Pancreas (tissue), 10 donors: ENCODE measurements at regions not wholly inside any gene's neighbourhood (a gene's known extent, or its start where the extent isn't known, plus 50 kb on each side); places are given as distances from the start of the nearest gene placed in this dataset.

Source experiments
- ATAC-seq, 4 donors: fragments of 200-7000 bp; cut with Tn5 transposase; one replicate each; pipeline versions ENCODE4 v1.8.0 to v1.9.1; 2020; ENCODE audit warnings: mild to moderate bottlenecking in 4 of 4, moderate library complexity in 4 of 4
- DNase-seq, 6 donors: peaks; one replicate each; pipeline ENCODE4 v3.0.0-alpha.2; 2020
- FAIRE-seq: peaks from 2 replicates; lab custom pipeline; 2012; peaks lifted over from hg19 to GRCh38; lab: Jason Lieb, UNC
- H3K27ac ChIP-seq, 4 donors: fragments of 200-600 bp; sonication (generic); 1 replicate in 3 of 4; 2 replicates in 1 of 4; pipeline versions ENCODE4 v1.5.0 to v1.8.0; 2020
- H3K27me3 ChIP-seq, 4 donors: fragments of 200-600 bp; one replicate each; pipeline ENCODE4 v1.8.0; 2021
- H3K36me3 ChIP-seq, 3 donors: fragments of 200-600 bp; sonication (generic) in 1 of 3; one replicate each; pipeline versions ENCODE4 v1.5.0 to v1.8.0; 2020 to 2021
- H3K4me1 ChIP-seq, 3 donors: fragments of 200-600 bp; one replicate each; pipeline ENCODE4 v1.8.0; 2021
- H3K4me3 ChIP-seq, 4 donors: fragments of 200-600 bp; sonication (generic) in 2 of 4; one replicate each; pipeline versions ENCODE4 v1.5.0 to v1.8.0; 2020 to 2021
- H3K9me3 ChIP-seq, 4 donors: fragments of 200-600 bp; one replicate each; pipeline ENCODE4 v1.8.0; 2021
- WGBS, 2 donors: extraction: QIAGEN DNeasy Blood & Tissue Kit; methylation state at CpG; one replicate each; pipeline ENCODE4 v1.1.7; 2013; 5-methylcytosine and 5-hydroxymethylcytosine counted together
- intact Hi-C, 3 donors: fragments of 100-400 bp; cut with DNase I; formaldehyde crosslinking; loops; one replicate each; pipeline versions ENCODE4 v1.11.1 to v1.14.2; 2022
- TF ChIP-seq, protein P1 (sequence below), 4 donors: fragments of 200-600 bp; sonication (generic) in 3 of 4; IDR thresholded peaks; one replicate each; pipeline versions ENCODE4 v1.5.0 to v1.8.0; 2021; ENCODE audit warnings: antibody characterized with exemption in 4 of 4
- donor health status: healthy with polysubstance abuse.
- donor health status: DM: no; HTN: no; CAD: no; lungs with moderate emphysema.
- donor health status: DM: no; HTN: no; CAD: no.
- donor health status: control.
- donor health status: control.
- donor health status: Bipolar disorder and iron deficiency.
- donor health status: DM: yes; HTN: yes; CAD: no.
- donor health status: DM: no; HTN: no; CAD: no.
- donor health status: DM: no; HTN: no; CAD: no.
- donor health status: DM: yes; HTN: yes; CAD: no.

DNA sequence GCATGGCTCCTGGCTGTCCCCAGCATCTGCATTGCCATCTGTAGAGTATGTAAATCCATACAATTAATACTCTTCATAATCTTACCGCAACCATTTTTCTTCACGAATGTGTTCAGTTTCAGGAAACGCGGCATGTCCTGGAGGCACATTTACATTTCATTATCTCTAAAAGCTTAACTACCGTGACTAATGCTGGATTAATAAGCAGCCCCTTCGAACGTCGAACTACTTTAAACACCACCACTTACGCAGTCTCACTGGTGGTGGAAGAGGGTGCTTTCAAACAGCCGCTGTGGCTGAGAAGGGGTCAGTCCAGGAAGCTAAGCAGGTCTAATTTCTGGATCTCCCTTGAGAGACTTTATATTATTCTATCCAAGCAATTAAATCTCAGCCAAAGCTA is 85.6 kb downstream of the C5orf15 start:
- Histone ChIP-seq H3K27ac (no peak overlapping the region), H3K4me3 (no peak overlapping the region), H3K9me3 (no peaks in the 10 kb centered on the region), H3K27me3 (no peaks in the 10 kb centered on the region), H3K4me1 (no peaks in the 10 kb centered on the region), H3K36me3 (no peaks in the 10 kb centered on the region)
- 62 to 65% methylated on average over 10 of the region's 10 CpGs for WGBS, 2 donors
- FAIRE-seq: no peak
- TF ChIP-seq, protein P1, sequence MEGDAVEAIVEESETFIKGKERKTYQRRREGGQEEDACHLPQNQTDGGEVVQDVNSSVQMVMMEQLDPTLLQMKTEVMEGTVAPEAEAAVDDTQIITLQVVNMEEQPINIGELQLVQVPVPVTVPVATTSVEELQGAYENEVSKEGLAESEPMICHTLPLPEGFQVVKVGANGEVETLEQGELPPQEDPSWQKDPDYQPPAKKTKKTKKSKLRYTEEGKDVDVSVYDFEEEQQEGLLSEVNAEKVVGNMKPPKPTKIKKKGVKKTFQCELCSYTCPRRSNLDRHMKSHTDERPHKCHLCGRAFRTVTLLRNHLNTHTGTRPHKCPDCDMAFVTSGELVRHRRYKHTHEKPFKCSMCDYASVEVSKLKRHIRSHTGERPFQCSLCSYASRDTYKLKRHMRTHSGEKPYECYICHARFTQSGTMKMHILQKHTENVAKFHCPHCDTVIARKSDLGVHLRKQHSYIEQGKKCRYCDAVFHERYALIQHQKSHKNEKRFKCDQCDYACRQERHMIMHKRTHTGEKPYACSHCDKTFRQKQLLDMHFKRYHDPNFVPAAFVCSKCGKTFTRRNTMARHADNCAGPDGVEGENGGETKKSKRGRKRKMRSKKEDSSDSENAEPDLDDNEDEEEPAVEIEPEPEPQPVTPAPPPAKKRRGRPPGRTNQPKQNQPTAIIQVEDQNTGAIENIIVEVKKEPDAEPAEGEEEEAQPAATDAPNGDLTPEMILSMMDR (IDR thresholded peaks at IDR 0.05): no peak
- ATAC-seq: no peak
- intact Hi-C loops: no loop called here
- no peak for DNase-seq

DNA sequence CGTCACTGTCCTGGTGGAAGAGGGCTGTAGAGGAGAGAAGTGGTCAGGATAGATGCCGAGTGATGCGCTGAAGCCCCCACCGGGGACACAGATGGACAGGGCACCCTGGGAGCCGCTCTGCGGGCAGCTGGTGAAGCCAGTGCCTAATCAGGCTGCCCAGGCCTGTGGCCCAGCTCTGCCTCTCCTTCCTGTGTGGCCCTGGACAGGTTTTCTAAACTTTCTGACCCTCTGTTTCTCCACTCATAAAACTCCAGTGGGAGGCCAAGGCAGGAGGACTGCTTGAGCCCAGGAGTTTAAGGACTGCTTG is 86.1 kb downstream of the C5orf15 start:
- H3K27ac ChIP-seq: no peak overlapping the region
- no peak overlapping the region for H3K4me3 ChIP-seq
- no peak for ATAC-seq
- FAIRE-seq: no peak
- WGBS, 2 donors: 80 to 85% methylated on average over 6 of the region's 6 CpGs
- no peaks in the 10 kb centered on the region for H3K9me3 ChIP-seq
- DNase-seq: no peak
- no peaks in the 10 kb centered on the region for H3K4me1 ChIP-seq
- intact Hi-C loops: no loop called here
- TF ChIP-seq, protein P1 (IDR thresholded peaks at IDR 0.05): no peak
- H3K36me3 ChIP-seq: no peaks in the 10 kb centered on the region
- no peaks in the 10 kb centered on the region for H3K27me3 ChIP-seq

DNA sequence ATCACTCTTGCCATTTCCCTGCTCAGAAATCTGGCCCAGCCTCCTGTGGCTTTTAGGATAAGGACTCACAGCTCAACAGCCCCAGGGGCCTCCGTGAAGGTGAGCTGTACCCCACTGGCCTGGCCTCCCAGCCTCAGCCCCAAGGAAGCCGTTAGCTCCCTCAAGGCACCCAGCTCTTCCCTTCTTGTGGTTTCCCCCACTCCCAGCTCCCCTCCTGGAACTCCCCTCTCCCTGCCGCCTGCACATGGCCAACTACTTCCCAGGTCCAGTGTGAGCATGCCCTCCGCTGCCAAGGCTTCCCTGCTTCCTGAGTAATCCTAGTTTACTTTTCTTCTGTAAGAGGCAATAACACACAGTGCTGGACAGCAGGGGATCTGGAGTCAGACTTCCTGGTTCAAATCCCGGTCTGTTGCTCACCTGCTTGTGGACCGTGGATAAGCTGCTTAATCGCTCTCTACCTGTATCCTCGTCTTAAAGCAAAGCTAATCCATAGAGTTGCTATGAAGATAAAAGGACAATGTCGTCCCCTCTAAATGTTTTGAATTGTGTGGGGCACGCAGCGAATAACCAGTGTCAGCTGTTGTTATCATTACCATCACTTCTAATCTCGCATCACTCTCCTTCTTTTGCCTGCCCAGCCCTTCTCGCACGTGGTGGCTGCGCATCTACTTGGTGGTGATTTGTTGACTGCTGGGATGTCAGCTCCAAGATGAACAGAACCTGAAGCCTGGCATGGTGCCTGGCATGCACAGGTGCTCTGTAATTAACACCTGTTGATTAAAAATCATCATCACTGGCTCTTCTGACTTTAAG is 86.6 kb downstream of the C5orf15 start:
- FAIRE-seq (no peak), ATAC-seq (no peak), DNase-seq (no peak)
- Histone ChIP-seq H3K4me1 (no peaks in the 10 kb centered on the region), H3K27ac (no peak overlapping the region), H3K36me3 (no peaks in the 10 kb centered on the region), H3K27me3 (no peaks in the 10 kb centered on the region), H3K9me3 (no peaks in the 10 kb centered on the region), H3K4me3 (no peak overlapping the region)
- intact Hi-C loops: no loop called here
- WGBS, 2 donors: 75 to 76% methylated on average over 15 of the region's 15 CpGs
- TF ChIP-seq, protein P1 (IDR thresholded peaks at IDR 0.05): no peak

DNA sequence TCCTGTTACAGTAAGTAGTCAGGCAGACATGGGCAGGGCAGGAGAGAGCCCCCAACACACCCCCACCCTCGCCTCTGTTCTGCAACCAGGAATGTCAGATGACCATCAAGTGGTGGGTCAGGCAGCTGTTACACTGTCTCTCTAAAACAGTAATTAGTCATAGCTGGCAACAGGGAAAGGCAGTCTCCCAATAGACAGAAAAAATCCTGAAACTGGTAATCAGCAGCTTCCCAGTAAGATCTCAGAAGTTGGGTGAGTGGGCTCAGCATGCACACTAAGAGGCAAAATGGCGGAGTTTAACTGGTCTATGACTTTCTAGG is 90.2 kb downstream of the C5orf15 start:
- Histone ChIP-seq H3K4me1 (no peaks in the 10 kb centered on the region), H3K27me3 (no peaks in the 10 kb centered on the region), H3K27ac (no peak overlapping the region), H3K4me3 (no peak overlapping the region), H3K36me3 (no peaks in the 10 kb centered on the region), H3K9me3 (no peaks in the 10 kb centered on the region)
- TF ChIP-seq, protein P1 (IDR thresholded peaks at IDR 0.05): no peak
- intact Hi-C loops: no loop called here
- no peak for FAIRE-seq
- ATAC-seq: no peak
- 69 to 91% methylated on average over 2 of the region's 2 CpGs for WGBS, 2 donors
- DNase-seq: no peak

DNA sequence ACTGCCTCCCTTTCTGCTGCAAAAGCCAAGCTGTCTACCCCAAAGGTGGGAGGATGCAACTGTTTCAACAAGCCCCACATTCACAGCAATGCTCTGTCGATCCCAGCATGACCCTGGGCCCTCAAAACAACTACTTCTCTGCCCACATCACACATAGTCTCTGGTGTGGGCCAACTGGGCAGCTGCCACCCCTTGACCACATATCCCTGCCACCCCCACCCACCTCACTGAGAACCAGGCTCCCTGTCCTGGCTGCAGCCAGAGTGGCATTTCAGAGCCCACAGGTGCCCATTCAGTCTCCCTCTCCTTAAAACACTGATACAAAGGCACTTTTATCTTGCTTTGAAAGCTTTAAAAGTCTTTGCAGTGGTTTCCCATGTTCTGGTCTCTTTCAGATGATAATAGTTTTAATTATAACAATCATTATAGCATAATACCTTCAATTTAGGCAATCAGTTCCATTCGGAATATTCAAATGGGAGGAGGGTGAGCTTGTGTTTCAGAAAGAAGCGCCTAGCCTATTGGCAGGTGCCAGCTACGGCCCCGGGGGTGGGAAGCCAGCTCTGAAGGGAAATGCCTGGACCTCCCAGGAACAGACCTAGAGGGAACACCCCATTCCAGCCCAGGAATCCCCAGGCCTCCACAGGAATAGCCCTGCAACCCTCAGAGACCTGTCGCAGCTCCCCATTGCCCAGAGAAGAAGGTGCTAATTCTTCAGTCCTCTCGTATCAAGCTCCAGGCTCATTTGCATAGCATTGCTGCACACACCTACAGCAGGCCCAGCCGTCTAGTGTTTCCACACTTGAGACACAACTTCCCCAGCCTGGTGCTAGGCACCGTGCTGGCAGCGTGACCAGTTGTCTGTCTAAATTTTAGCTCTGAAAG is 90.8 kb downstream of the C5orf15 start:
- Histone ChIP-seq H3K27me3 (no peaks in the 10 kb centered on the region), H3K9me3 (no peaks in the 10 kb centered on the region), H3K36me3 (no peaks in the 10 kb centered on the region), H3K4me1 (no peaks in the 10 kb centered on the region), H3K4me3 (no peak overlapping the region), H3K27ac (no peak overlapping the region)
- TF ChIP-seq, protein P1 (IDR thresholded peaks at IDR 0.05): no peak
- WGBS, 2 donors: 76 to 80% methylated on average over 10 of the region's 10 CpGs
- no peak for ATAC-seq
- DNase-seq: no peak
- intact Hi-C loops: no loop called here
- no peak for FAIRE-seq
